Hepatocyte (in vitro differentiated cells): ENCODE measurements at regions not wholly inside any gene's neighbourhood (a gene's known extent, or its start where the extent isn't known, plus 50 kb on each side); places are given as distances from the start of the nearest gene placed in this dataset.

Source experiments
- DNase-seq: peaks from one replicate; pipeline ENCODE4 v3.0.0-alpha.2; 2016; ENCODE audit warnings: low spot score
- H2AFZ ChIP-seq: fragments of 200-600 bp; sonication (generic); 2 replicates; pipeline ENCODE4 v1.6.0; 2016; ENCODE audit warnings: antibody characterized with exemption, mild to moderate bottlenecking
- H3K27ac ChIP-seq: fragments of 200-600 bp; sonication (generic); 2 replicates; pipeline ENCODE4 v1.5.1; 2016; ENCODE audit warnings: mild to moderate bottlenecking
- H3K27me3 ChIP-seq: fragments of 200-600 bp; sonication (generic); 2 replicates; pipeline ENCODE4 v1.6.1; 2016
- H3K36me3 ChIP-seq: fragments of 200-600 bp; sonication (generic); replicated peaks from 2 replicates; pipeline ENCODE4 v1.5.1; 2016; ENCODE audit warnings: low read depth; ENCODE audit not compliant: insufficient read depth
- H3K4me1 ChIP-seq: fragments of 200-600 bp; sonication (generic); 2 replicates; pipeline ENCODE4 v1.5.1; 2016; ENCODE audit warnings: mild to moderate bottlenecking, moderate library complexity; ENCODE audit not compliant: insufficient read depth
- H3K4me2 ChIP-seq: fragments of 200-600 bp; sonication (generic); 2 replicates; pipeline ENCODE4 v1.6.0; 2016
- H3K4me3 ChIP-seq: fragments of 200-600 bp; sonication (generic); 2 replicates; pipeline ENCODE4 v1.5.1; 2016; ENCODE audit warnings: mild to moderate bottlenecking
- H3K79me2 ChIP-seq: fragments of 200-600 bp; sonication (generic); 2 replicates; pipeline ENCODE4 v1.6.0; 2017; ENCODE audit warnings: mild to moderate bottlenecking
- H3K9me2 ChIP-seq: fragments of 200-600 bp; sonication (generic); replicated peaks from 2 replicates; pipeline ENCODE4 v1.6.0; 2017; ENCODE audit warnings: mild to moderate bottlenecking; ENCODE audit not compliant: insufficient read depth
- H3K9me3 ChIP-seq: fragments of 200-600 bp; sonication (generic); 2 replicates; pipeline ENCODE4 v1.5.1; 2016; ENCODE audit warnings: low read depth, mild to moderate bottlenecking
- H4K20me1 ChIP-seq: fragments of 200-600 bp; sonication (generic); 2 replicates; pipeline ENCODE4 v1.6.0; 2016; ENCODE audit warnings: mild to moderate bottlenecking; ENCODE audit not compliant: insufficient read depth, poor library complexity, severe bottlenecking
- CTCF ChIP-seq: fragments of 200-600 bp; sonication (generic); IDR thresholded peaks from 2 replicates; pipeline ENCODE4 v1.5.1; 2016; ENCODE audit warnings: antibody characterized with exemption, mild to moderate bottlenecking; ENCODE audit not compliant: poor library complexity
- EZH2 ChIP-seq: fragments of 200-600 bp; sonication (generic); IDR thresholded peaks from 2 replicates; pipeline ENCODE4 v1.6.1; 2016; ENCODE audit warnings: antibody characterized with exemption, mild to moderate bottlenecking, borderline replicate concordance
- EZH2phosphoT487 ChIP-seq: fragments of 200-600 bp; sonication (generic); IDR thresholded peaks from one replicate; pipeline ENCODE4 v1.6.1; 2018; ENCODE audit warnings: antibody characterized with exemption, mild to moderate bottlenecking, low read depth, moderate library complexity; ENCODE audit not compliant: unreplicated experiment, severe bottlenecking
- WGBS: methylation state at CpG from one replicate; pipeline ENCODE4 v1.1.6; 2016; ENCODE audit warnings: low lambda C conversion rate; ENCODE audit errors: missing lambda C conversion rate; 5-methylcytosine and 5-hydroxymethylcytosine counted together

- Histone ChIP-seq H4K20me1 (no peaks in the 10 kb centered on the region), H3K36me3 (no peaks in the 10 kb centered on the region), H3K4me3 (no peak overlapping the region), H3K4me1 (no peaks in the 10 kb centered on the region), H3K9me2 (no peaks in the 10 kb centered on the region), H2AFZ (no peak overlapping the region), H3K4me2 (no peak overlapping the region), H3K27me3 (no peaks in the 10 kb centered on the region), H3K27ac (no peak overlapping the region), H3K9me3 (no peaks in the 10 kb centered on the region), H3K79me2 (no peaks in the 10 kb centered on the region)
- TF ChIP-seq EZH2 (no peak), CTCF (no peak), EZH2phosphoT487 (no peak)
- DNase-seq: no peak
- 92% methylated on average over 4 of the region's 4 CpGs for WGBS
Measured at GRCh38 chr1:94362466-94363058, 55.6 kb upstream of the ABCD3 start.

GRCh38 chr1:94358630-94359599 lies 59.3 kb upstream of the ABCD3 start:
- Histone ChIP-seq H3K36me3 (no peaks in the 10 kb centered on the region), H2AFZ (no peak overlapping the region)
- 88% methylated on average over 10 of the region's 10 CpGs for WGBS

GRCh38 chr1:94357661-94358060 lies 60.5 kb upstream of the ABCD3 start:
- H3K4me3 ChIP-seq: no peak overlapping the region
- H4K20me1 ChIP-seq: no peaks in the 10 kb centered on the region
- H3K4me1 ChIP-seq: no peaks in the 10 kb centered on the region
- H2AFZ ChIP-seq: no peak overlapping the region
- no peak for DNase-seq
- H3K36me3 ChIP-seq: no peaks in the 10 kb centered on the region
- no peak for TF ChIP-seq CTCF
- no peak for TF ChIP-seq EZH2
- TF ChIP-seq EZH2phosphoT487: no peak
- H3K4me2 ChIP-seq: no peak overlapping the region
- no peaks in the 10 kb centered on the region for H3K9me3 ChIP-seq
- 94% methylated on average over 5 of the region's 5 CpGs for WGBS
- H3K79me2 ChIP-seq: no peaks in the 10 kb centered on the region
- H3K27me3 ChIP-seq: no peaks in the 10 kb centered on the region
- no peaks in the 10 kb centered on the region for H3K9me2 ChIP-seq
- no peak overlapping the region for H3K27ac ChIP-seq

More at GRCh38 chr1:94358630-94359599, 59.3 kb upstream of the ABCD3 start:
- Histone ChIP-seq H3K4me2 (no peak overlapping the region), H4K20me1 (no peaks in the 10 kb centered on the region), H3K9me2 (no peaks in the 10 kb centered on the region), H3K4me1 (no peaks in the 10 kb centered on the region), H3K27me3 (no peaks in the 10 kb centered on the region), H3K4me3 (no peak overlapping the region), H3K9me3 (no peaks in the 10 kb centered on the region), H3K27ac (no peak overlapping the region), H3K79me2 (no peaks in the 10 kb centered on the region)
- no peak for TF ChIP-seq EZH2phosphoT487
- TF ChIP-seq EZH2: no peak
- no peak for TF ChIP-seq CTCF
- DNase-seq: no peak
